Karpas-422 (cell line): ENCODE measurements at regions not wholly inside any gene's neighbourhood (a gene's known extent, or its start where the extent isn't known, plus 50 kb on each side); places are given as distances from the start of the nearest gene placed in this dataset.
A peak's percentile ranks its signal among the peaks of the same experiment; 100 is the strongest.
"Not testable (repeated sequence)": the region's sequence is repeated elsewhere in the genome, so short reads cannot be mapped to it uniquely, and the experiment has no call there.

Experiments used
- DNase-seq: peaks from one replicate; pipeline ENCODE4 v3.0.0-alpha.2; 2015
- H2AFZ ChIP-seq: fragments of 200-600 bp; sonication (generic); 2 replicates; pipeline ENCODE4 v1.6.1; 2014; ENCODE audit warnings: antibody characterized with exemption, low read length, mixed read lengths
- H3K27ac ChIP-seq: fragments of 200-600 bp; sonication (generic); 2 replicates; pipeline ENCODE4 v1.5.1; 2014; ENCODE audit warnings: mild to moderate bottlenecking, low read length, moderate library complexity
- H3K27me3 ChIP-seq: fragments of 200-600 bp; sonication (generic); 2 replicates; pipeline ENCODE4 v1.6.1; 2014; ENCODE audit warnings: low read length, mixed read lengths
- H3K36me3 ChIP-seq: fragments of 200-600 bp; sonication (generic); 2 replicates; pipeline ENCODE4 v1.6.1; 2014; ENCODE audit warnings: low read length, mixed read lengths; ENCODE audit not compliant: insufficient read depth
- H3K4me1 ChIP-seq: fragments of 200-600 bp; sonication (generic); 2 replicates; pipeline ENCODE4 v1.6.1; 2014; ENCODE audit warnings: mild to moderate bottlenecking, low read length, mixed read lengths
- H3K4me2 ChIP-seq: fragments of 200-600 bp; sonication (generic); 2 replicates; pipeline ENCODE4 v1.6.1; 2014; ENCODE audit warnings: low read length, low read depth, mild to moderate bottlenecking; ENCODE audit not compliant: poor library complexity, severe bottlenecking
- H3K4me3 ChIP-seq: fragments of 200-600 bp; sonication (generic); 2 replicates; pipeline ENCODE4 v1.5.1; 2014; ENCODE audit warnings: mild to moderate bottlenecking, antibody characterized with exemption, low read length, mixed read lengths
- H3K79me2 ChIP-seq: fragments of 200-600 bp; sonication (generic); 2 replicates; pipeline ENCODE4 v1.6.1; 2014; ENCODE audit warnings: mild to moderate bottlenecking, low read length, mixed read lengths
- H3K9ac ChIP-seq: fragments of 200-600 bp; sonication (generic); 2 replicates; pipeline ENCODE4 v1.6.0; 2014; ENCODE audit warnings: low read length
- H3K9me2 ChIP-seq: fragments of 200-600 bp; sonication (generic), shearing (Covaris generic); replicated peaks from 2 replicates; pipeline ENCODE4 v1.6.0; 2014; ENCODE audit warnings: mild to moderate bottlenecking, low read length, moderate library complexity; ENCODE audit not compliant: insufficient read depth
- H3K9me3 ChIP-seq: fragments of 300-700, 200-600 bp; sonication (generic); 2 replicates; pipeline ENCODE4 v1.6.1; 2014; ENCODE audit warnings: low read length, mixed read lengths
- H4K20me1 ChIP-seq: fragments of 200-600 bp; sonication (generic); 2 replicates; pipeline ENCODE4 v1.6.1; 2014; ENCODE audit warnings: mild to moderate bottlenecking, antibody characterized with exemption, low read length, low read depth; ENCODE audit not compliant: insufficient read depth

DNA sequence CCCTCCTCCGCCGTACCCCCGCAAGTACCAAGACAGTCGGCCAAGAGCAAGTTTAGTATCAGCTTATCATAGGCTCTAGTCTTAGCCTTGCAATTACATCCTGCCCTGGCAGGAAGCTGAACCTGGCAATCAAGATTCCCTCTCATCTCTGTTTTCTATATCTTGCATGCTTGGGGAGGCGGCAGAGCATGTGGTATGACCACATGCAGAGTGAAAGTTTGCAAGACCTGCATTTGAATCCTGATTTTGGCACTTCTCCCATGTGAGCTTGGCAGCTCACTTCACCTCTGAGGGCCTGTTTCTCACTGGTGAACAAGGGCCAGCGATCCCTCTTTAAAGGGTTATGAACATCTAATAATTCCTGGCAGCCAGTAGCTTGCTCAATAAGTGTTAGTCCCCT is 106.1 kb upstream of the FRMD4B start:
- no peaks in the 10 kb centered on the region for H3K79me2 ChIP-seq
- no peak overlapping the region for H2AFZ ChIP-seq
- no peak overlapping the region for H3K4me3 ChIP-seq
- H3K9me2 ChIP-seq, result no peaks in the 10 kb centered on the region
- H3K4me1 ChIP-seq, result no peaks in the 10 kb centered on the region
- DNase-seq, result peak; percentile 11
- H4K20me1 ChIP-seq, result no peaks in the 10 kb centered on the region
- no peak overlapping the region for H3K9ac ChIP-seq
- H3K9me3 ChIP-seq, result no peaks in the 10 kb centered on the region
- no peak overlapping the region for H3K4me2 ChIP-seq
- H3K36me3 ChIP-seq, result no peaks in the 10 kb centered on the region
- no peaks in the 10 kb centered on the region for H3K27me3 ChIP-seq
- H3K27ac ChIP-seq, result no peak overlapping the region

DNA sequence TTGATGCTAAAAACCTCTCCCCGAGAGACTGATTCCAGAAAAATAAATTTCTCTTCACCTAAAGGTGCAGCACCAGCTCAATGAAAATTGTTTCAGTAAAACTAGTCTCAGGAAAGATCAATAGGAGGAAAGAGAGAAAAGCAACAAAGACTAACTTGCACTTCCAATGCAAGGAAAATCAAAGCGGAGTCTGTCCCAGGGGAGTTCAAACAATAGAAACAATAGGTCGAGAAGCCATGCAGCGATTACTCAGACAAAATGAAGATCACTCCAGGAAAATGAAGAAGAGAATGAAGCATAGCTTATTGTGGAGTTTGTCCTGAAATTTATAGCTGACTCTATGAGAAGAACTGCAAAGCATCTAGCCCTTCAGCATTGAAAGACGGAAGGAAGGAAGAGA is 105.1 kb upstream of the FRMD4B start:
- no peaks in the 10 kb centered on the region for H4K20me1 ChIP-seq
- H2AFZ ChIP-seq, result no peak overlapping the region
- H3K9me3 ChIP-seq, result no peaks in the 10 kb centered on the region
- no peak overlapping the region for H3K4me2 ChIP-seq
- no peaks in the 10 kb centered on the region for H3K27me3 ChIP-seq
- H3K9me2 ChIP-seq, result no peaks in the 10 kb centered on the region
- H3K36me3 ChIP-seq, result no peaks in the 10 kb centered on the region
- DNase-seq, result peak; percentile 2
- H3K79me2 ChIP-seq, result no peaks in the 10 kb centered on the region
- no peaks in the 10 kb centered on the region for H3K4me1 ChIP-seq
- H3K9ac ChIP-seq, result no peak overlapping the region
- H3K4me3 ChIP-seq, result no peak overlapping the region
- H3K27ac ChIP-seq, result no peak overlapping the region

DNA sequence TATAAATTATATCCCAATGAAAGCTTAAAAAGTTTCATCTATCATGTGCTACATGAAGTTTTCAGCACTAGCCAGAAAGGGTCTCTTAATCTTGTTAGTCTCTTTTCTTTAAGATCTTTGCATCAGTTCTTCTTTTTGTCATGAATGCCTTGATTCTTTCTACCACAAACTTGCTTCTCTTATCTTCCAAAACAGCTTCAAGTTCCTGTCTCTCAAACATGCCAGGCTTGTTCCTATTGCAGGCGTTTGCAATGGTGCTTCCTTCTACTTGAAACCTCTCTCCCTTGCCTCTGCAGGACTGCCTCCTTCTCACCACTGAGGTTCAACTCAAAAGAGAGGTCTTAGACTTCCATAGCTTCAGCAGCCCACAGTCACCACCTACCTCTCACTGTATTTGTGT is 104.3 kb upstream of the FRMD4B start:
- Histone ChIP-seq H3K36me3 (no peaks in the 10 kb centered on the region), H3K9me3 (no peaks in the 10 kb centered on the region), H3K27me3 (no peaks in the 10 kb centered on the region), H4K20me1 (no peaks in the 10 kb centered on the region), H2AFZ (no peak overlapping the region), H3K79me2 (no peaks in the 10 kb centered on the region), H3K4me3 (no peak overlapping the region), H3K9me2 (no peaks in the 10 kb centered on the region), H3K4me1 (no peaks in the 10 kb centered on the region), H3K27ac (no peak overlapping the region), H3K4me2 (no peak overlapping the region), H3K9ac (no peak overlapping the region)
- DNase-seq, result no peak

DNA sequence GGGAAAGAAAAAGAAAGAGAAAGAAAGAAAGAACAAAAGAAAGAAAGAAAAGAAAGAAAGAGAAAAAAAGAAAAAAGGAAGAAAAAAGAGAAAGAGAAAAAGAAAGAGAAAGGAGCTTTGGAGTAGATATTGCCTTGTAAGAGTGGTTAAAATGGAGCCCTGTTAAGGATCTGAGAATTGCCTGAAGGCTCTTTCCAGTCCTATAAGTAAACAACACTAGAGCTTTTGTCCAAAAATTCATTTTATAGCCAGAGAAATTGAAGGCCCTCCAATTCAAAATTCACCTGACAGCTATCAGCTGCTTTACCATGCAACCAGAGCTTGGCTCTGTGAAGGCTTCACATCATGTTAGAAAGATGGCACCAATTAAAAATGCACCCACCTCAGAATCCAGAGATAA is 102.1 kb upstream of the FRMD4B start:
- no peaks in the 10 kb centered on the region for H3K36me3 ChIP-seq
- no peaks in the 10 kb centered on the region for H3K9me3 ChIP-seq
- no peaks in the 10 kb centered on the region for H4K20me1 ChIP-seq
- H3K79me2 ChIP-seq, result no peaks in the 10 kb centered on the region
- DNase-seq, result no peak
- no peak overlapping the region for H3K27ac ChIP-seq
- H2AFZ ChIP-seq, result no peak overlapping the region
- H3K4me3 ChIP-seq, result no peak overlapping the region
- no peaks in the 10 kb centered on the region for H3K27me3 ChIP-seq
- H3K9ac ChIP-seq, result no peak overlapping the region
- no peaks in the 10 kb centered on the region for H3K9me2 ChIP-seq
- H3K4me2 ChIP-seq, result no peak overlapping the region
- H3K4me1 ChIP-seq, result no peaks in the 10 kb centered on the region

DNA sequence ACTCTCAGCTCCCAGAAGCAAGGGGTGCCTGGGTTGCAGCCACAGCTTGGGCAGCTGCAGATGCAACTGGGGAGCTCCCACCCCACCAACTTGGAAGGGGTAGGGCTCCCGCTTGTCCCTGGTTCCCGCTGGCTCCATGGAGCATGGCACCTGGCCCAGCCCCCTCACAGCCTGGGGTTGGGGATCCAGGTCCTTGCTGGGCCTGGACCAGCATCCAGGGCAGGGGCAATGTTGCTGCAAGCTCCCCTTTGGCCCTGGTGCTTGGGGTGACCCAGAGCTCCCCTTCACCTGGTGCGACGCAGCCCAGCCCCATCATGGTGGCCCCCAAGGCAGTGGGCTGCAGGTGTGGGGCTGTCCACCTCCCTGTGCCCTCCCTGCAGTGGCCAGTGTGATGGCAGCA is 99.6 kb upstream of the FRMD4B start:
- Histone ChIP-seq H3K36me3 (no peaks in the 10 kb centered on the region), H3K27me3 (no peaks in the 10 kb centered on the region), H3K79me2 (no peaks in the 10 kb centered on the region), H3K4me3 (no peak overlapping the region), H3K27ac (no peak overlapping the region), H3K9ac (no peak overlapping the region), H2AFZ (no peak overlapping the region), H3K4me2 (no peak overlapping the region), H3K9me2 (no peaks in the 10 kb centered on the region), H4K20me1 (no peaks in the 10 kb centered on the region), H3K9me3 (no peaks in the 10 kb centered on the region), H3K4me1 (no peaks in the 10 kb centered on the region)
- DNase-seq, result no peak

DNA sequence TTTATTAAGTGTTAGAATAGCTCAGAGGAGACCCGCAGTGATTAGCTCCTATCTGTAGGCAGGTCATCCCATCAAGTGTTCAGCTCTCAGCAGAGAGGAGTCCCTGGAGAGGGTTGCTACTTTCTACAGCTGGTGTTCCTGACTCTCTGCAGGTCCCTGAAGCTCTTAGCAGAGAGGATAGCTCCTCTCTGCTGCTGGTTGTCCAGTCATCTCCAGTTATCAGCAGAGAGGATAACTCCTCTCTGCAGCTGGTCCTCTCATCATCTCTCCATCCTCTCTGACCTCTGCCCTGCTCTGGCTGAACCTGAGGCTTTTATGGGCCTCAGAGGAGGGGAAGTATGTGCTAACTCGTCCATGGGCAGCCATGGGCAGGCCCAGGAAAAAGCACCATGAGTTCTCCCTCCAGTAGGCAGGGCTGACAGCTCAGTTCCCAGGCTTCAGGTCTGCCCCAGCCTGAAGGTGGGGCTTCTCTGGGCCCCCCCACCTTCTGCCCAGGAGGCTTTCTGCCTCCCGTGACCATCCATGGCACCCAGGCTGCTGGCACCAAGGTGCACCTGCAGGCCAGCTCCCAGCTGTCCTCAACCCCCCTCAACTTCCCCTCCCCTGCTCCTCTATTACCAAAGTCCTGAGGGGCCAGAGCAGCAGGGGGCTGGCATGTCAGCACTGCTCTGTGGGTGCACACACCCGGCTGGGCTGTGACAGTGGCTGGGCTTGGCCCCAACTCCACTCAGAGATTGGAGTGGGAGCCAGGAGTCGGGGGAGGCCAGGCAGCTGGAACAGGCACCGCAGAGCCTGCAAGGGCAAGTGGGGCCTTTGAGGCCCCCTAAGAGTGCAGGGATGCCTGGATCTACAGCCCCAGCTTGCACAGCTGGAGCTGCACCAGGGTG is 98.9 kb upstream of the FRMD4B start:
- no peaks in the 10 kb centered on the region for H4K20me1 ChIP-seq
- H3K9ac ChIP-seq, result no peak overlapping the region
- H3K36me3 ChIP-seq, result no peaks in the 10 kb centered on the region
- H3K9me2 ChIP-seq, result no peaks in the 10 kb centered on the region
- H3K4me3 ChIP-seq, result no peak overlapping the region
- H3K27ac ChIP-seq, result no peak overlapping the region
- no peaks in the 10 kb centered on the region for H3K79me2 ChIP-seq
- H3K9me3 ChIP-seq, result no peaks in the 10 kb centered on the region
- no peaks in the 10 kb centered on the region for H3K4me1 ChIP-seq
- no peaks in the 10 kb centered on the region for H3K27me3 ChIP-seq
- no peak overlapping the region for H3K4me2 ChIP-seq
- H2AFZ ChIP-seq, result no peak overlapping the region
- DNase-seq, result peak; percentile 23

DNA sequence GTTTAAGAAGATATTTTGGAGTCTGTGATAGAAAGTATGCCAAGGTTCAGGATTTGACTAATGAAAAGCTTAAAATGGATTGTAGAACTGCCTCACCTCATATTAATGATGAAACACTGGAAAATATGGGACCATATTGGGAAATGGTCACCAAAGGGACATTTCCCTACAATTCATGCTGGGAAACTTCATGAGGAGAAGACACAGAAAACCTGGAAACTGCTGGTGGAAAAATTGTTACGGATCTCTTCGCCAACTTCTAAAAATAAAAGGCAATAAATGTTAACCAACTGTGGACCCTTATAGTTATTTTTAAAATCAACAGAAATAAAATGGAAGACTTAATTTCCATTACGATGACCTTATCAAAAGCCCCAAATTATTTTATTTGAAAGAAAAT is 97.6 kb upstream of the FRMD4B start:
- Histone ChIP-seq H3K79me2 (no peaks in the 10 kb centered on the region), H3K9me2 (no peaks in the 10 kb centered on the region), H3K4me1 (no peaks in the 10 kb centered on the region), H2AFZ (no peak overlapping the region), H3K27ac (no peak overlapping the region), H4K20me1 (no peaks in the 10 kb centered on the region), H3K27me3 (no peaks in the 10 kb centered on the region), H3K4me2 (no peak overlapping the region), H3K9ac (no peak overlapping the region), H3K9me3 (no peaks in the 10 kb centered on the region), H3K4me3 (no peak overlapping the region), H3K36me3 (no peaks in the 10 kb centered on the region)
- no peak for DNase-seq

DNA sequence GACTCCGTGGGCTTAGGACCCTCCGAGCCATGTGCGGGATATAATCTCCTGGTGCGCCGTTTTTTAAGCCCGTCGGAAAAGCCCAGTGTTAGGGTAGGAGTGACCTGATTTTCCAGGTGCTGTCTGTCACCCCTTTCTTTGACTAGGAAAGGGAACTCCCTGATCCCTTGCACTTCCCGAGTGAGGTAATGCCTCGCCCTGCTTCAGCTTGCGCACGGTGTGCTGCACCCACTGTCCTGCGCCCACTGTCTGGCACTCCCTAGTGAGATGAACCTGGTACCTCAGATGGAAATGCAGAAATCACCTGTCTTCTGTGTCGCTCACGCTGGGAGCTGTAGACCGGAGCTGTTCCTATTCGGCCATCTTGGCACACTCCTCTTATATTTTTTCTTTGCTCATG is 95.1 kb upstream of the FRMD4B start:
- not testable (repeated sequence) for H3K27me3 ChIP-seq, H3K9ac ChIP-seq, H3K4me3 ChIP-seq, H3K9me2 ChIP-seq, H3K79me2 ChIP-seq, H2AFZ ChIP-seq, H3K27ac ChIP-seq, DNase-seq, H3K4me1 ChIP-seq, H3K4me2 ChIP-seq, H3K36me3 ChIP-seq, H4K20me1 ChIP-seq, H3K9me3 ChIP-seq
